ENCODE measurements at regions not wholly inside any gene's neighbourhood (a gene's known extent, or its start where the extent isn't known, plus 50 kb on each side); places are given as distances from the start of the nearest gene placed in this dataset.

DNA sequence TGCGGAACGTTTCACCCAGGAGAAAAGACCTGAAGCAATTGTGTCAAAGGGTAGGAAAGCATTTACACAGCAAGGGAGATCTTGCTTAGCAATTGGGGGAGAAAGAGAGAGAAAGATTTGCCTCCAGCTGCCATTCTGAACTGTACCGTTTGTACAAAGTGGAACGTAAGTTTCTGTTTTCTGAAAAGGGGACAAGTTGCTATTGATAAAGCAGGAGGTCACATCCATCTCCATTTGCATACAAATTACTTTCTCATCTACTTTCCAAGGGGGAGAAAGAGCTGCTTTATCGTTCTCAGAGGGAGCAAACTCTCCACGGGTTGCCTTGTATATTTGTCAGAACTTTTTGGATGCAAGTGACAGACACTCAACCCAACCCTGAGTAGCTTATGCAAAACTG lies 92.0 kb upstream of the CARD11 start:
- TF ChIP-seq, protein P1, sequence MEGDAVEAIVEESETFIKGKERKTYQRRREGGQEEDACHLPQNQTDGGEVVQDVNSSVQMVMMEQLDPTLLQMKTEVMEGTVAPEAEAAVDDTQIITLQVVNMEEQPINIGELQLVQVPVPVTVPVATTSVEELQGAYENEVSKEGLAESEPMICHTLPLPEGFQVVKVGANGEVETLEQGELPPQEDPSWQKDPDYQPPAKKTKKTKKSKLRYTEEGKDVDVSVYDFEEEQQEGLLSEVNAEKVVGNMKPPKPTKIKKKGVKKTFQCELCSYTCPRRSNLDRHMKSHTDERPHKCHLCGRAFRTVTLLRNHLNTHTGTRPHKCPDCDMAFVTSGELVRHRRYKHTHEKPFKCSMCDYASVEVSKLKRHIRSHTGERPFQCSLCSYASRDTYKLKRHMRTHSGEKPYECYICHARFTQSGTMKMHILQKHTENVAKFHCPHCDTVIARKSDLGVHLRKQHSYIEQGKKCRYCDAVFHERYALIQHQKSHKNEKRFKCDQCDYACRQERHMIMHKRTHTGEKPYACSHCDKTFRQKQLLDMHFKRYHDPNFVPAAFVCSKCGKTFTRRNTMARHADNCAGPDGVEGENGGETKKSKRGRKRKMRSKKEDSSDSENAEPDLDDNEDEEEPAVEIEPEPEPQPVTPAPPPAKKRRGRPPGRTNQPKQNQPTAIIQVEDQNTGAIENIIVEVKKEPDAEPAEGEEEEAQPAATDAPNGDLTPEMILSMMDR (IDR thresholded peaks at IDR 0.05), result no peak
- TF ChIP-seq POLR2AphosphoS5 (IDR thresholded peaks at IDR 0.05), result no peak
